Left renal cortex interstitium (tissue), 4 donors: ENCODE measurements at regions not wholly inside any gene's neighbourhood (a gene's known extent, or its start where the extent isn't known, plus 50 kb on each side); places are given as distances from the start of the nearest gene placed in this dataset.

Experiments
- DNase-seq, 4 donors: peaks; one replicate each; pipeline ENCODE4 v3.0.0-alpha.2; 2013; ENCODE audit warnings: low read depth in 4 of 4, low spot score in 2 of 4, missing footprints in 1 of 4

GRCh38 chr20:24761220-24762065 is 187.6 kb upstream of the CST7 start:
- no peak for DNase-seq

- DNase-seq: no peak
These were observed 186.7 kb upstream of the CST7 start for GRCh38 chr20:24762371-24762770.

DNA sequence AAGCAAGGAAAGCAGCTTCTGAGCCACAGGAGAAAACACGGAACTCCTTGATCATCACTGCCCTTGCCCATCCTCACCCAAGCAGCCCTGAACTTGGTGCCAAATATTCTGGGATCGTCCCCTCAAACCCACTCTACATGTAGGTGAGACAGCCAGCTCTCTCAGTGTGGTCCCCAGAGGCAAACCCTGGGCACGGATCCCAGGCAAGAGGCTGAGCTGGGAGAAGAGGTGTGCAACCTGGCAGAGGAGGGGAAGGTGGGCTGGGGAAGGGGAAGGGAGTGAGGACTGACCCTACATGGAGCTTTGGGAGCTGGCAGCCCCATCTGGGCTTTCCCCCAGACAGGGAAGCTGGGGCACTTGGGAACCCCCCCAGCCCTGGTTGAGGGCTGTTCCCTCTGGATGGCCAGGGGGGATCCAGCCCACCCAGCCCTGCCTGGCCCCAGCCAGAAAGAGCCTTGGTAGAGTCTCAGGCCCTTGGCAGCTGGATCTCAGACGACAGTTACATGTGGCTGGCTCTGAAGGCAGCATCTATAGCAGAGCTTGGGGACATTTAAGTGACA is 186.2 kb upstream of the CST7 start:
- DNase-seq: no peak

DNA sequence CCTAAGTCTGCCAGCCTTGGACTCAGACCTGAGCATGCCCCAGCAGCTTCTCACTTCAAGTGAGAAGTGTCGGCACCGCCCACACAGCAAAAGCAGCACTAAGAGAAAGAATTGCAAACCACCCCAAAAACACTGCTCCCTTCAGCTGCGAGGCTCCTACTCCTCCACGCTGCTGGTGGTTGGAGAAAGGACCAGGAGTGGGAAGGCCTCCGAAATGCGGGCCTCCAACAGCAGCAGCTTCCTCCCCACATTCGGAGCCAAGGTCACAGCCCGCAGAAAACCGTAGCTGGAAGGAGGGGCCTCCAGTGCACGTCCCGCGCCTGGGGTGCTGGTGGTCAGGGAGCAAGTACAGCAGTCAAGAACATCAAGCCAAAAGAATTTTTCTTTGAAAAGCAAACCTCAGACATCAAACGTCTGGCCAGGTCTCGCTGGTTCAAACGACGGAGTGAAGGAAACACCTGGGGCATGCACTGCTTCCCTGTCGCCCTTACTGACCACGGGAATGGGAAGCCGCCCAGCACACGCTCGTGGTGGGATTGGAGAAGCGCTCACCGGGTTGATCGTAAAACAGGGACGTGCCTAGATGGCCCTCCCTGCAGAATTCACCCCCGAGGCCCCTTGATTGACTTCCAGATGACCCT is 185.6 kb upstream of the CST7 start:
- no peak for DNase-seq

DNA sequence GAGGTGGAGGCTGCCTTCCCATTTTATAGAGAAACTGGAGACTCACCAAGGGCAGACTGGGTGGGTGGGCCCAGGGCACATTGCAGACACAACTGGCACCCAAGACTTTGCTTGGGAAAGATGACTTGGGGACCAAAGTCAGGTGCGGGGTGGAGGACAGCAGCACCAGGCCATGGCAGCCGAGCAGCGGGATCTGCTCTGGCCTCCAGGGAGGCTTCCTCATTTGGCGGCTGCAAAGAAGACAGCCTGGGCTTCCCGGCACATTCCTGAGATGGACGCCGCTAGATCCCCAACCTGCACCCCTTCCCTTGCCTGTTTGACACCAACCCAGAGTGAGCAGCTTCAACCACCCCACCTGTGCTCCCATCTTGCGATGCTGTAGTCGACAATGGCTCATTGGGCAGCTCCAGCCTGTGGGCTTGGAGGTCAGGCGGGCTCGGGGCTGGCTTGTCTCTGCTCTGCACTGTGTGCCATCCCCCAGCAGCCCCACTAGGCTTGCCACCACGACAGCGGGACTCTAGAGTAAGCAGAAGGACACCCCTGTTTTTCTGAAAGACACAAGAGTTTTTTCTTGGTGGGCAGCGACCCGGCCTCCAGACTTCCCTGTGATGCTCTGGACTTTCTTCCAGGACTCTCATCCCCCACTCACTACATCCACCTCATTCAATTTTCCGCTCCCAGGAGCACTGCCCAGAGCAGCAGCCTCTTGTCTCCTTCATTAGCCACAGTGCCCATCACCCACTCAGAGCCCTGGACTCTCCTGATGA is 184.9 kb upstream of the CST7 start:
- no peak for DNase-seq

DNA sequence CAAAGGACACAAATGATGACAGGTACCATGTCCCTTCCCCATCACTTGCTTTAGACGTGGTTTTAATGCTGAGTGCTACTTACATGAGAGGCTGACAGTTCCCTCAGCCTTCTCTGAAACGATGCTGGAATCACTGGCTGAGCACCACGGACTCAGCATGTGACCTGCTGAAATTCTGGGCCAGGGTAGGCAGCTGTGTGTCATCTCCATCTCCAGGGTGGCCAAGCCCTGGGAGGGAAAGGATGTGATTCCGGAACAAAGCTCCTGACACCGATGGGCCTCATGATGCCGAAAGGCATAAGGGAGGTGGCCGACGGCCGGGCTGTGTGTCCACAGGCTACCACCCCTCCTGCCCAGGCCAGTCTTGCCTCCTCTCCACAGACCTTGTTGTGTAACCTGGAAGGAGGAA is 184.3 kb upstream of the CST7 start:
- DNase-seq: no peak

DNA sequence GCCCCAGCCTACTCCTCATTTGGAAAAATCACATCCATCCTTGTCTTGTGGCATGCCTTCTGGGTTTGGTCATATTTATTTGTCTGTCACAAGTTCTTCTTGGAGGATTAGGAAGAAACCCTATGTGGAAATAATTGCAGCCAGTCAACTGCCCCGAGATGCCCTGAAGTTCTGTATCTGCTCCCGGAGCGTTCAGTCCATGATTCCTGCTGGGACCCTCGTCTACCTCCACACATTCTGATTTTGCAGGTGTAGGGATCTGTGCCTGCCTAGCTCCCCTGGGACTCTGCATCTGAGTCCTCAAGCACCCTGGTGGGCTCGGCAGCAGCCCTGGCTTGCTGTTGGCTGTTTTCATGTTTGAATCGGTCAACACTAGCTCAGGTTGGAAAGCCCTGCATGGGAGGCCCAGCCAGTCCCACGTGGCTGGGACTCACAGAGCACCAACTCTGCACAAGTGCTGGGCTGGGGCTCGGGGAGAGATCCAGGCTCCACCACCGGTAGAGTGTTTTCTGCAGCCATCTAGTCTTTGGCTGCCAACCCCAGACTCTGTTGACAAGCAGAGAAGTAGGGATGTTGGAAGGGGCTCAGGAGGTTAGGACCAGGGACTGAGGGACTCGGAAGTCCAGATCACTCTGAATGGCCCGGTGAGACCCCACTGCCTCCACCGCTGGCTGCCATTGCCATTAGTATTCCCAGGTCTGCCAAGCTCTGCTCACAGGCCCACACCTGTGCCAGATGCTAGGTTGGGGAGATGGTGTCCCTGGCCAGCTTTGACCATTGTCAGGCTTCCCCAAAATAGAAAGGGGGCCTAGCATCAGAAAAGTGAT is 183.5 kb upstream of the CST7 start:
- DNase-seq: no peak

DNA sequence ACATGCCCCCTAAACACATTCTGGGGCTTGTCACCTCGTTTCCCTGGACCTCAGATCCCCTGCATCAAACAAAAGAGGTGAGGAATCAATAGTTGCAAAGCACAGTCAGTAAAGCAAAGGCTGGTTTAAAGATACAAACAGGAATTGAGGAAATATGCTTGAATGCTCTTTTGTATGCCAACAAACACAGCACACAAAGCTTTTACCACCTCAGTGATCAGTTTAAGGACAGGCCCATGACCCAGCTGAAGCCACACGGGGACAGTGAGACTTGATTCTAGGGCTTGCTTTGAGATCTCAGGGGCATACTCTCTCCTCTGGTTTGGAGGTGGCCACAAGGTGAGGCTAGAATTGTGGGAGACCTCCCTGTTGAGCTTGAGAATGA is 182.9 kb upstream of the CST7 start:
- DNase-seq: no peak

DNA sequence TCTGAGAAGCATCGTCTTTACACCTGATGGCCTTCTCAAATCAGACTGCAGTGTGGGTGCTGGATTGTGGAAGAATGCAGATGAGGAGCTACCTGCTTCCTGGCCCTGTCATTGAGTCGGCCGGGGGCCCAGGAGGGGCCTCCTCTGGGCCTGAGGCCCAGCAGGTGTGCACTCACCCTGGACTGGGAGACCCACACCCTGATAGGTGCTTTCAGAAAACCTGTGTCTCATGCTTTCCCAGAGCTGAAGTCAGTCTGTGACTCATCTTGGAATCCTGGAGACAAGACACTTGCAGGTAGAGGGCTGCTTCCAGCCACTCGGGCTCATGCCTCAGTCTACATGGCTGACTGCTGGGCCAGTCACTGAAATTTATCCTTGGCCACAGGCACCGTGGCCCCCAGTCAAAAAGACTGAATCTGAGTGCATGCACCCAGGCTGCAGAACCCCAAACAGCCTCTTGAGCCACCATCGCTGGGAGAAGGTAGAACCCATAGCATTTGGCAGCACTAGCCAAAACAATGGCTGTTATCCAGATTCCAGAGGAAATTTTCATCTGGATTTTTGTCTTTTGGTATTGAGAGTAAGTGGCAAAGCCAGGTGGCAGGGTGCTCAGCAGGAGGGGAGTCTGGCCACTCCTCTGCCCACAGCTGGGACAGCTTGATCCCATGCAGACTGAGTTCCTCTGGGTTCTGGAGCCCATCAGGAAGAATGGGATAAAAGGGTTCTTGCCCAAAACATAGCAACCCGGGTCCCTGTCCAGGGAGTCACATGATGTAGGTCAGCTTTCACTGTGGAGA is 182.0 kb upstream of the CST7 start:
- DNase-seq: no peak

GRCh38 chr20:24767623-24768100 is 181.4 kb upstream of the CST7 start:
- no peak for DNase-seq

DNA sequence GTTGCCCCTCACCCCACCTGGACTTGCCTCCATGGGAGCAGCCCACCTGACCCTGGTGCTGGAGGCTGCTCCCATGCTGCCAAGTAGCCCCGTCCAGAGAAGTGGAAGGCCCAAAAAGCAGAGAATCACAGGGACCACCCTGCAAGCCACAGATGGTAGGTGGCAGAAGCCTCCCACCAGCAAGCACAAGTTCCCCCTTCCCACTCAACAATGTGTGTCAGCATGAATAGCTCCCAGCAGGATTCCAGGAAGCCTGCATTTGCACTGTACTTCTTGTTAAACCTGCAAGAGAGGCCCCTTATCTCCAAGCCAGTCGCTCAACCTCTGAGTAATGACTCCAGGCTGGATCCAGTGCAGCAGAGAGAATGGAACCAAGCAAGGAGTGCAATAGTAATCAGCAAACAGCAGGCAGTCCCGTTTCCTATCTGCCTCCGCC is 180.8 kb upstream of the CST7 start:
- DNase-seq: no peak

DNA sequence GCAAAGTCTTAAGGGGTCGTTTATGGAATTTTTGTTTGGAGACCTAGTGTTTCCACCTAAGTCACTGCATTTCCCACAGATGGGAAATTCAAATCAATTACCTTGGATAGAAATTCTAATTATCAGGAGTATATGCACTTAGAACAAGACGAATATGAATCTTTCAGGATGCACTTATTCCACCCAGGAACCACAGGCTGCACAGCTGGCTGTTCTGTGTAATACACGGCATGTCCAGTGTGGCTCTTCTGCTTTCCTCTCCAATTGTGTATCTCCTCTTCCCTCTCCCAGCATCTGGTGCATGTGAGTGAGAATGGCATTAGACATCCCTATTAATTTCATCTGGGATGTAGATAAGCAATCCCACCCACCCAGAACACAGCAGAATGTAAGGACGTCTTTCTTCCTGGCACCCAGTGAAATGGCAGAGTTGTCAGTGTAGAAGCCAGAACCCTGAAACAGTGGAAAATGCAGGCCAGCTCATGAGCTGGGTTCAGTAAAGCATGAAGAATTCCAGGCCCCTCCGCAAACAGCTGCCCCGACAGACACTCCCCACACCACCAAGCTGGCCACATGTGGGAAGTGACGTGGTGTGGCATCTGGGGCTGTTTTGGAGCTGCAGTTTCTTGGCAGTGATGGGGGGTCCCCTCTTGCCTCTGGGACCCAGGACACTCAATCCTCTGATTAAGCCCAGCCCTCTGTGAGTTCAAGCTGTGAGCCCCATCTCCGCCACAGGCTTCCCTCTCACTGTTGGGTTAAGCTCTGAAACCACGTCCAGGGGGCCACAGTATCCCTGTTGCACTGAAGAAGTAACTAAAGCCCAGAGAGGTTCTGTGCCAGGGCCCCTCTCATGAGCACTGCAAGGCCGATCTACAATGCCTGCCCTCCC is 180.1 kb upstream of the CST7 start:
- DNase-seq: no peak

DNA sequence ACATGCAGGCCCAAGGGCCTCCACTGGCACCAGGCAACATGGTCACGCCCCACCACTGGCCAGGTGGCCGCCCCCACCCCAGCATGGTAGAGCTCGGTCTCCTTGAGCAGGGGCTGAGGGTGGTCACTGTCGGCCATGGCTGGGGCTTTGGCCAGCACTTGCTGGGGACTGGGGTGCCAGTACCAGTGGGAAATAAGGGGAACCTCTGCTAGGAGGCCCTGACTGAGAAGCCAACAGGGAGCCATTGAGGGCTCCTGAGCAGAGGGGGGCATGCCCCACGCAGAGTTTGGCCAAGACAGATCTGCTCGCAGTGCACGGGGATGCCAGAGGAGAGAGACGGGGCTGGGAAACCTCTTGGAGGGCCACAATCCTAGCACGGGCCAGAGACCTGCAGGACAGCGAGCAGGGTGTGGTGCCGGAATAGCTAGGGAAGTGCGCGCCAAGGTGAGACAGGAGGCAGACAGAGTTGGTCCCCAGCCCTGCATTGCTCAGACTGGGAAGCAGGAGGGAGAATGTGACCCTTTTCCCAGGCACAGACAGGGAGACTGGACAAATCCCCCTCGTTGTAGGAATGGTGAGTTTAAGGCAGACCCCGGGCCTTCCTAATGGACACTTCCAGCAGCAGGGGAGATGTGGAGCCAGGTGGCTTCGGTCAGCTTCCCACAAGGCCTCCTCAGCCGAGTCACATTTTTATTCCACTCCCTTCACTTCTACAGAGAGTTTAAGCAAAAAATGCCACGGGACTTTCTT is 179.0 kb upstream of the CST7 start:
- DNase-seq: no peak

DNA sequence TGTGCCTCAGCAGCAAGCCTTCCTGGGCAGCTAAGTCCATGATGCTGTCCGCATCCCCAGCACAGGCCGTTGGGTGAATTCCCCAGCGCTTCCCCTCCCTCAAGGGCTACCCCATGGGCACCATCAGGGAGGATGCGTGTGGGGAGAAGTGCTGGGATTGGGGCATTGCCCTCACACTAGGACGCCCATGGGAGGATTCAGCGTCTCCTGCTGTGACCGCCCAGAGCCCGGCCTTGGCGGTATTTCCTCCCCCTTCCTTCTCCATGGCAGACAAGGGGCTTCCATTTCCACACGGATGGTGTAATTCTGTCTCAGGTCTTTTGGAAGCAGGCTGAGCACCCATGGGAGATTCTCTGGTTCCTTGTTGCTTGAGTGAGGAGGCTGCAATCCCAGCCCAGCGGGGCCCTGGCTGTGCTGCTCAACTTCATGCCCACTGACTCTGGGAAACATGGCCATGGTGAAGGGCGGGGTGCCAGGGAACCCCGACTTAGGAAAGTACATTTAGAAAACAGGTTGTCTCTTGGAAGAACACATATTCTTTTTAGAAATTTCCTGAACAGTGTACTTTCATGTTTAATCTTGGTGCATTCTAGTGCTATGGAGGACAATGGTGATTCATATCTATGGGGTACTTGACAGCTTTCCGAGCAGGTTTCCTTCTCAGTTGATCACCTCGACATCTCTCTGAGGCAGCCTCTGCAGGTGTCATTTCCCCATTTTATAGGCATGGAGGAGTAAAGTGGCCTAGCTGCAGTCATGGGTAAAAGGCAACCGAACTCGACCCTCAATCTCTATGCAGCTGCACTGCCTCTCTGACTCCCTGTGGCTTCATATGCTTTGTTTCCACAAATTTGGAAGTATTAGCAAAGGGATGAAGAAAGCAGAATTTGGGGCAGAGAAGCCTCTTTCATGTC is 178.2 kb upstream of the CST7 start:
- no peak for DNase-seq

- DNase-seq: no peak
These were observed 177.5 kb upstream of the CST7 start for GRCh38 chr20:24771542-24772061.

GRCh38 chr20:24772667-24773066 is 176.4 kb upstream of the CST7 start:
- DNase-seq: no peak
